Fibroblast of lung (primary cell): ENCODE measurements at regions not wholly inside any gene's neighbourhood (a gene's known extent, or its start where the extent isn't known, plus 50 kb on each side); places are given as distances from the start of the nearest gene placed in this dataset.

Experiments used
- EZH2 ChIP-seq: IDR thresholded peaks from 2 replicates; pipeline ENCODE4 v1.5.1; 2012; ENCODE audit warnings: low read length, control low read depth, mild to moderate bottlenecking; ENCODE audit errors: missing control alignments
- TF ChIP-seq, protein P1 (sequence below), 2 donors: IDR thresholded peaks in 1 of 2; conservative IDR thresholded peaks in 1 of 2; 1 replicate in 1 of 2; 2 replicates in 1 of 2; pipeline ENCODE4 v1.5.1; 2011 to 2012; ENCODE audit warnings: low read length in 2 of 2, control low read depth in 1 of 2, inconsistent platforms in 1 of 2, low read depth in 1 of 2, mild to moderate bottlenecking in 1 of 2

DNA sequence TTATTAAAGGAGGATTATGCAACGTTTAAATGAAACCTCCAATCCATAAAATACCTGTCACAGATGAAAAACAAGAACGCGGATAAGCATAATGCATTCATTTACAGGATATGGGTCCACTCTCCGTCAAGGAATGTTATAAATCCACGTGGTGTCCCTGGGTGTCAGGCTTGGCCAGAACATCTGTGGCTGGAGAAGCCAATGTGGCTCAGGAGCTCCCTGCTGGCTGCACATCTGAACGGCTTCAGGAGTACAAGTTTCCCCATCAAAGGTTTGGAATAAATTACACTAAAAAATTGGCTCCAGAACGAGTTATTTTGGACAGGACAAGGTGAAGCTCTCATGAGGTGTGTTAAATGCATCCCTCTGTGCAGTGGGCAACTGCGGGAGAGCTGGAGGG is 87.8 kb upstream of the LEF1 start:
- TF ChIP-seq EZH2: no peak
- TF ChIP-seq, protein P1, sequence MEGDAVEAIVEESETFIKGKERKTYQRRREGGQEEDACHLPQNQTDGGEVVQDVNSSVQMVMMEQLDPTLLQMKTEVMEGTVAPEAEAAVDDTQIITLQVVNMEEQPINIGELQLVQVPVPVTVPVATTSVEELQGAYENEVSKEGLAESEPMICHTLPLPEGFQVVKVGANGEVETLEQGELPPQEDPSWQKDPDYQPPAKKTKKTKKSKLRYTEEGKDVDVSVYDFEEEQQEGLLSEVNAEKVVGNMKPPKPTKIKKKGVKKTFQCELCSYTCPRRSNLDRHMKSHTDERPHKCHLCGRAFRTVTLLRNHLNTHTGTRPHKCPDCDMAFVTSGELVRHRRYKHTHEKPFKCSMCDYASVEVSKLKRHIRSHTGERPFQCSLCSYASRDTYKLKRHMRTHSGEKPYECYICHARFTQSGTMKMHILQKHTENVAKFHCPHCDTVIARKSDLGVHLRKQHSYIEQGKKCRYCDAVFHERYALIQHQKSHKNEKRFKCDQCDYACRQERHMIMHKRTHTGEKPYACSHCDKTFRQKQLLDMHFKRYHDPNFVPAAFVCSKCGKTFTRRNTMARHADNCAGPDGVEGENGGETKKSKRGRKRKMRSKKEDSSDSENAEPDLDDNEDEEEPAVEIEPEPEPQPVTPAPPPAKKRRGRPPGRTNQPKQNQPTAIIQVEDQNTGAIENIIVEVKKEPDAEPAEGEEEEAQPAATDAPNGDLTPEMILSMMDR (conservative IDR thresholded peaks at IDR 0.05 in 1 of 2, IDR thresholded peaks at IDR 0.05 in 1 of 2; ENCODE audit: low read depth in 1 of 2, low read length in 2 of 2): no peak
